ENCODE measurements at regions not wholly inside any gene's neighbourhood (a gene's known extent, or its start where the extent isn't known, plus 50 kb on each side); places are given as distances from the start of the nearest gene placed in this dataset.

GRCh38 chr7:110400411-110400810 is 690.5 kb upstream of the LRRN3 start:
- TF ChIP-seq, protein P1, sequence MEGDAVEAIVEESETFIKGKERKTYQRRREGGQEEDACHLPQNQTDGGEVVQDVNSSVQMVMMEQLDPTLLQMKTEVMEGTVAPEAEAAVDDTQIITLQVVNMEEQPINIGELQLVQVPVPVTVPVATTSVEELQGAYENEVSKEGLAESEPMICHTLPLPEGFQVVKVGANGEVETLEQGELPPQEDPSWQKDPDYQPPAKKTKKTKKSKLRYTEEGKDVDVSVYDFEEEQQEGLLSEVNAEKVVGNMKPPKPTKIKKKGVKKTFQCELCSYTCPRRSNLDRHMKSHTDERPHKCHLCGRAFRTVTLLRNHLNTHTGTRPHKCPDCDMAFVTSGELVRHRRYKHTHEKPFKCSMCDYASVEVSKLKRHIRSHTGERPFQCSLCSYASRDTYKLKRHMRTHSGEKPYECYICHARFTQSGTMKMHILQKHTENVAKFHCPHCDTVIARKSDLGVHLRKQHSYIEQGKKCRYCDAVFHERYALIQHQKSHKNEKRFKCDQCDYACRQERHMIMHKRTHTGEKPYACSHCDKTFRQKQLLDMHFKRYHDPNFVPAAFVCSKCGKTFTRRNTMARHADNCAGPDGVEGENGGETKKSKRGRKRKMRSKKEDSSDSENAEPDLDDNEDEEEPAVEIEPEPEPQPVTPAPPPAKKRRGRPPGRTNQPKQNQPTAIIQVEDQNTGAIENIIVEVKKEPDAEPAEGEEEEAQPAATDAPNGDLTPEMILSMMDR (IDR thresholded peaks at IDR 0.05), result no peak
- TF ChIP-seq POLR2A (IDR thresholded peaks at IDR 0.05), result no peak
